GM12891 (cell line): ENCODE measurements at regions not wholly inside any gene's neighbourhood (a gene's known extent, or its start where the extent isn't known, plus 50 kb on each side); places are given as distances from the start of the nearest gene placed in this dataset.

Experiments
- DNase-seq: peaks from one replicate; pipeline ENCODE4 v3.0.0; 2011; ENCODE audit warnings: low spot score; ENCODE audit not compliant: insufficient read length
- FAIRE-seq: peaks from 2 replicates; lab custom pipeline; 2011; peaks lifted over from hg19 to GRCh38; lab: Jason Lieb, UNC
- PAX5 ChIP-seq: IDR thresholded peaks from 2 replicates; pipeline ENCODE4 v1.6.1; 2011; ENCODE audit warnings: low read length, moderate library complexity, mild to moderate bottlenecking; ENCODE audit not compliant: insufficient read depth, severe bottlenecking
- POLR2A ChIP-seq: IDR thresholded peaks from 2 replicates; pipeline ENCODE4 v1.6.1; 2011; ENCODE audit warnings: low read depth, low read length, control low read depth
- POLR2AphosphoS5 ChIP-seq: IDR thresholded peaks from 2 replicates; pipeline ENCODE4 v1.6.1; 2011; ENCODE audit warnings: low read depth, low read length, control low read depth
- POU2F2 ChIP-seq: IDR thresholded peaks from 2 replicates; pipeline ENCODE4 v1.6.1; 2011; ENCODE audit warnings: low read depth, mild to moderate bottlenecking, control low read depth, low read length, moderate library complexity
- SPI1 ChIP-seq: IDR thresholded peaks from 2 replicates; pipeline ENCODE4 v1.6.1; 2011; ENCODE audit warnings: low read depth, low read length, control low read depth
- TAF1 ChIP-seq: IDR thresholded peaks from 2 replicates; pipeline ENCODE4 v1.6.1; 2011; ENCODE audit warnings: low read depth, low read length, control low read depth

DNA sequence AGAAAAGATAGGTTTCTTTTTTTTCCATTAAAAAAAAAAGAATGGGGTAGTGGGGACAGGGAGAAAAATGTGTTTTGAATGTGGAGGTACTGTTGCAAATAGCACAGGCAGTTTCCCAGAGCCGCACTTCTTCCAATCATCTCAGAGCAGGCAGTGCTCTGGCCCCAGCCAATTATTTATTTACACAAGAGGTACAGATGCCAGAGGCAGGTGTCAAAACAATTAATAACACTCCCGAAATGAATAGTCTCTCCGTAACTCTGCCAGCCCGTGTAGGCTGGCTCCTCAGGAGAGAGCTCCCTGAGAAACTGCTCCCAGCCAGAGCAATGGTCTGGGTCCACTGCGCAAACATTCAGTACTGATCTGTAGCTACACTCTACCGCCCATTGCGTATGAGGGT is 130.8 kb upstream of the IL1RAPL2 start:
- TF ChIP-seq POU2F2 (no peak), SPI1 (no peak), POLR2AphosphoS5 (no peak), PAX5 (no peak), POLR2A (no peak), TAF1 (no peak)
- no peak for FAIRE-seq
- DNase-seq, result no peak

DNA sequence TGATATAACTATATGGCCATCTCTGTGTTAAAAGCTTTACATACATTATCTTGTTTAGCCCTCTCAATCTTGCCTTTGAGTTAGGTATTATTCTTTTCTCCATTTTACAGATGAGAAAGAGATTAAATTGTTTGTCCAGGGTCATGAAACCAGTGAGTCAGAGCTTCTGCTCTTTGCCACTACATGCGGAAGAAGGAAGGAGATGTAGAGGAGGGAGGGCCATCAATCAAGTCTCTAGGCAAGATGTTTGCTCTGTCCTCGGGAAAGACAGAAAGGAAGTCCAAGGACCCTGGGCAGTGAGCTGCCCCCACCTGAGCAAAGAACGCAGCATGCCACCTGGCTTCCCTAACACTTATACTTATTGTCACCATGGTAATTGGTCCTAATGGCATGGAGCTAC is 133.7 kb upstream of the IL1RAPL2 start:
- TF ChIP-seq POU2F2, result no peak
- DNase-seq (no peak), FAIRE-seq (no peak)

- no peak for TF ChIP-seq SPI1
- no peak for TF ChIP-seq TAF1
- TF ChIP-seq POLR2AphosphoS5, result no peak
- TF ChIP-seq POU2F2, result no peak
- no peak for TF ChIP-seq POLR2A
- no peak for TF ChIP-seq PAX5
- FAIRE-seq, result no peak
- DNase-seq, result no peak
These were observed 135.3 kb upstream of the IL1RAPL2 start for GRCh38 chrX:104430742-104431119.

GRCh38 chrX:104430072-104430741 is 135.8 kb upstream of the IL1RAPL2 start:
- TF ChIP-seq POLR2AphosphoS5, result no peak
- TF ChIP-seq POU2F2, result no peak
- no peak for TF ChIP-seq SPI1
- no peak for TF ChIP-seq PAX5
- no peak for TF ChIP-seq POLR2A
- no peak for TF ChIP-seq TAF1
- no peak for FAIRE-seq
- DNase-seq, result no peak

- FAIRE-seq (no peak), DNase-seq (no peak)
- TF ChIP-seq POLR2A (no peak), POLR2AphosphoS5 (no peak), POU2F2 (no peak), PAX5 (no peak), SPI1 (no peak), TAF1 (no peak)
These were observed 137.8 kb upstream of the IL1RAPL2 start for GRCh38 chrX:104428231-104428630.

GRCh38 chrX:104427693-104428092 is 138.3 kb upstream of the IL1RAPL2 start:
- DNase-seq, result no peak
- TF ChIP-seq POLR2AphosphoS5 (no peak), SPI1 (no peak), TAF1 (no peak), POLR2A (no peak), POU2F2 (no peak), PAX5 (no peak)
- FAIRE-seq, result no peak

DNA sequence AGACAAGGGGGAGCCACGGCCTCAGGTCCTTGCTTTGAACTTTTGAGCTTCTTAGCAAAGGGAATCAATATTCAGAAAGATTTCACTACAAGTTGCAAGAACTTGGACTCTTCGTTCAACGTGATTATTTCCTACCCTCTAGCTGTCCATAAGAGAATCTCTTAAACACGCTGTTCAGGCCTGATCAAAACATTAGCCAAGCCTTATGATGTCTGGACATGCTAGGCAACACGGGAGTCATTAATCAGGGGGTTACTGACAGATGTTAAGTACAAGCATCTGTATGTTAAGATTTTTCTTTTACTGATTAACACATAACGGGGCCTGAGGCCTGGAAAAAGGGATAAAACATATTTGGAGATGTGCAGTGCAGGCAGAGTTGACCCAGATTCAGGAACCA is 138.9 kb upstream of the IL1RAPL2 start:
- FAIRE-seq, result no peak
- TF ChIP-seq POLR2A, result no peak
- TF ChIP-seq PAX5, result no peak
- no peak for TF ChIP-seq POU2F2
- DNase-seq, result no peak

DNA sequence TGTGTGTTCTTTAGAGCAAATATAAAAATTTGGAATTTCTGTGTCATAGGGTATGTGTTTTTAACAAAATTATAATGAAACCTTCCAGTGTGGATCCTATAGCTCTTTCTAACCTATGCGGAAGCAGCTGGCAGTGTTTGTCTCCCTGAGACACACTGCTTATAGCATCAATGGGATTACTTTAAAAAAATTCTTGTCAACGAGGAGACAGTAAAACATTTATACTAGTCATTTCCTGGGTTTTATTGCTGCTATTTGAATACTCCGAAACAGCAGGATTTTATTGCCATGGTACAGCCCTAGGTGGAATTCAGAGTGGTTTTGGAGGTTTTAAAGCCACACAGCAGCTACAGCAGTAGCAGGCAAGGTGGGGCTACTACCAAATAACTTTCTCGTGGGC is 145.1 kb upstream of the IL1RAPL2 start:
- DNase-seq (no peak), FAIRE-seq (no peak)
- TF ChIP-seq POU2F2 (no peak), POLR2AphosphoS5 (no peak), POLR2A (no peak), PAX5 (no peak), SPI1 (no peak), TAF1 (no peak)

- FAIRE-seq (no peak), DNase-seq (no peak)
- TF ChIP-seq TAF1, result no peak
- TF ChIP-seq POLR2A, result no peak
These were observed 146.1 kb upstream of the IL1RAPL2 start for GRCh38 chrX:104419926-104420325.

DNA sequence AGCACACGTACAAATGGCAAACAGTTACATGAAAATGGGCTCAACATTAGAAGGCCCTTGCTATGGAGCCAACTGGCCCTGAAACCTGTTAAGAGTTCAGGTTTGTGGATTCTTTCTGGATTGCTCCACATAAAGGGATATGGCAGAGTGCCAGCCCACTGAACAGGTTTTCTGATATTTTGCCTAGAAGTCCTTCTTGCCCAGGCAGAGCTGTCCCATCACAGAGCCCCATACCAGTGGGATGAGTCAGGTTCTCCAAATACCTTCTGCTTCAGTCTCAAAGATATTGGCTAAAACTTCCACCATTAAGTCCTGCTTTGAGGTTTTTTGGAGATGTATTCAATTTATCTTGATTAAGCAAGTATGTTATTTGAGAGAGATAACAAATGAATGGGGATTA is 146.8 kb upstream of the IL1RAPL2 start:
- TF ChIP-seq POU2F2 (no peak), POLR2A (no peak), PAX5 (no peak), SPI1 (no peak), TAF1 (no peak)
- FAIRE-seq (no peak), DNase-seq (no peak)

- TF ChIP-seq POLR2A (no peak), TAF1 (no peak)
- FAIRE-seq (no peak), DNase-seq (no peak)
These were observed 154.2 kb upstream of the IL1RAPL2 start for GRCh38 chrX:104411800-104412199.
